Natural killer cell (primary cell): ENCODE measurements at regions not wholly inside any gene's neighbourhood (a gene's known extent, or its start where the extent isn't known, plus 50 kb on each side); places are given as distances from the start of the nearest gene placed in this dataset.

Source experiments
- ATAC-seq, 3 donors: fragments of 150-1000 bp in 2 of 3; fragments of 200-7000 bp in 1 of 3; cut with Tn5 transposase; 1 replicate in 1 of 3; 2 replicates in 2 of 3; pipeline ENCODE4 v1.10.0; 2021; ENCODE audit warnings: mild to moderate bottlenecking in 2 of 3, moderate library complexity in 2 of 3
- DNase-seq, 2 donors: peaks; one replicate each; pipeline versions ENCODE4 v3.0.0 to v3.0.0-alpha.2; 2013 to 2021; ENCODE audit warnings: mixed read lengths in 1 of 2
- H3K27ac ChIP-seq: one replicate; pipeline ENCODE4 v1.5.1; 2013; ENCODE audit warnings: mild to moderate bottlenecking, low read length
- H3K27me3 ChIP-seq: one replicate; pipeline ENCODE4 v1.6.1; 2013; ENCODE audit warnings: low read length; ENCODE audit not compliant: control insufficient read depth, insufficient read depth
- H3K36me3 ChIP-seq: one replicate; pipeline ENCODE4 v1.6.1; 2013; ENCODE audit warnings: low read length; ENCODE audit not compliant: control insufficient read depth, insufficient read depth
- H3K4me1 ChIP-seq: one replicate; pipeline ENCODE4 v1.6.1; 2013; ENCODE audit warnings: low read length; ENCODE audit not compliant: control insufficient read depth, insufficient read depth
- H3K4me3 ChIP-seq: one replicate; pipeline ENCODE4 v1.5.1; 2013; ENCODE audit warnings: low read length
- H3K9me3 ChIP-seq: one replicate; pipeline ENCODE4 v1.6.1; 2013; ENCODE audit warnings: low read length; ENCODE audit not compliant: control insufficient read depth, insufficient read depth
- H3K27ac Mint-ChIP-seq, 2 donors: one replicate each; pipeline ENCODE4 v1.8.0; 2022; ENCODE audit warnings: mild to moderate bottlenecking in 2 of 2, mixed read lengths in 2 of 2, moderate library complexity in 1 of 2
- H3K27me3 Mint-ChIP-seq, 2 donors: one replicate each; pipeline ENCODE4 v1.8.0; 2022; ENCODE audit warnings: low read depth in 2 of 2, mixed read lengths in 2 of 2
- H3K36me3 Mint-ChIP-seq: one replicate; pipeline ENCODE4 v1.8.0; 2022; ENCODE audit warnings: mixed read lengths
- H3K4me1 Mint-ChIP-seq, 2 donors: one replicate each; pipeline ENCODE4 v1.8.0; 2022; ENCODE audit warnings: mixed read lengths in 2 of 2
- H3K4me3 Mint-ChIP-seq: one replicate; pipeline ENCODE4 v1.8.0; 2022; ENCODE audit warnings: mild to moderate bottlenecking, moderate library complexity, mixed read lengths
- H3K9me3 Mint-ChIP-seq, 2 donors: one replicate each; pipeline ENCODE4 v1.8.0; 2022; ENCODE audit warnings: mixed read lengths in 2 of 2
- WGBS: methylation state at CpG from one replicate; pipeline ENCODE4 v1.1.7; 2013; ENCODE audit warnings: missing lambda C conversion rate; ENCODE audit not compliant: insufficient coverage; 5-methylcytosine and 5-hydroxymethylcytosine counted together
- intact Hi-C: fragments of 100-400 bp; cut with micrococcal nuclease; formaldehyde crosslinking; loops from one replicate; pipeline ENCODE4 v1.14.2; 2022
- TF ChIP-seq, protein P1 (sequence below): fragments of 200-600 bp; IDR thresholded peaks from one replicate; pipeline ENCODE4 v1.8.0; 2022; ENCODE audit warnings: antibody characterized with exemption

DNA sequence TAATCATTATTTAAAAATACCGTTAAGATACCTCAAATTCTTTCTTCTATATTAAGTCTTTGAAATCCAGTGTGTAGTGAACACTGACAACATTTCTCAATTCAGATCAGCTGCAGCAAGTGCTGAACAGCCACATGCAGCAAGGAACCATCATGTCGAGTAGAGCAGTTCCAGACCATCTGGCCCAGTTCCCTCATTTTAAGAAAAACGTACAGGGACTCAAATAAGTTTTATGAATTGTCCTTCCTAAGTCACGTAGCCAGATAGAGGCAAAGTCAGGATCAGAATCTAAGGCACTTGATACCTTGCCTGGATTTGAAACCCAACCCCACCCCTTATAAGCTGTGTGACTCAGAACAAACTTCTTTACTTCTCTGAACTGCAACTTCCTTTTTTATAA lies 132.4 kb downstream of the PROX1 start:
- Mint-ChIP-seq H3K4me3 (no peak overlapping the region), H3K4me1 (no peaks in the 10 kb centered on the region), H3K36me3 (peaks cover 10% of the 10 kb centered on the region), H3K27ac (no peak overlapping the region), H3K27me3 (peaks cover 0 to 9% of the 10 kb centered on the region in 2 donors), H3K9me3 (peaks cover 7 to 9% of the 10 kb centered on the region in 2 donors)
- Histone ChIP-seq H3K4me3 (no peak overlapping the region), H3K4me1 (no peaks in the 10 kb centered on the region), H3K9me3 (peaks cover 15% of the 10 kb centered on the region), H3K36me3 (no peaks in the 10 kb centered on the region), H3K27ac (no peak overlapping the region), H3K27me3 (no peaks in the 10 kb centered on the region)
- WGBS, result 76% methylated on average over 4 of the region's 4 CpGs
- TF ChIP-seq, protein P1, sequence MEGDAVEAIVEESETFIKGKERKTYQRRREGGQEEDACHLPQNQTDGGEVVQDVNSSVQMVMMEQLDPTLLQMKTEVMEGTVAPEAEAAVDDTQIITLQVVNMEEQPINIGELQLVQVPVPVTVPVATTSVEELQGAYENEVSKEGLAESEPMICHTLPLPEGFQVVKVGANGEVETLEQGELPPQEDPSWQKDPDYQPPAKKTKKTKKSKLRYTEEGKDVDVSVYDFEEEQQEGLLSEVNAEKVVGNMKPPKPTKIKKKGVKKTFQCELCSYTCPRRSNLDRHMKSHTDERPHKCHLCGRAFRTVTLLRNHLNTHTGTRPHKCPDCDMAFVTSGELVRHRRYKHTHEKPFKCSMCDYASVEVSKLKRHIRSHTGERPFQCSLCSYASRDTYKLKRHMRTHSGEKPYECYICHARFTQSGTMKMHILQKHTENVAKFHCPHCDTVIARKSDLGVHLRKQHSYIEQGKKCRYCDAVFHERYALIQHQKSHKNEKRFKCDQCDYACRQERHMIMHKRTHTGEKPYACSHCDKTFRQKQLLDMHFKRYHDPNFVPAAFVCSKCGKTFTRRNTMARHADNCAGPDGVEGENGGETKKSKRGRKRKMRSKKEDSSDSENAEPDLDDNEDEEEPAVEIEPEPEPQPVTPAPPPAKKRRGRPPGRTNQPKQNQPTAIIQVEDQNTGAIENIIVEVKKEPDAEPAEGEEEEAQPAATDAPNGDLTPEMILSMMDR, result no peak
- intact Hi-C loops, result no loop called here
- DNase-seq, result no peak
- no peak for ATAC-seq

DNA sequence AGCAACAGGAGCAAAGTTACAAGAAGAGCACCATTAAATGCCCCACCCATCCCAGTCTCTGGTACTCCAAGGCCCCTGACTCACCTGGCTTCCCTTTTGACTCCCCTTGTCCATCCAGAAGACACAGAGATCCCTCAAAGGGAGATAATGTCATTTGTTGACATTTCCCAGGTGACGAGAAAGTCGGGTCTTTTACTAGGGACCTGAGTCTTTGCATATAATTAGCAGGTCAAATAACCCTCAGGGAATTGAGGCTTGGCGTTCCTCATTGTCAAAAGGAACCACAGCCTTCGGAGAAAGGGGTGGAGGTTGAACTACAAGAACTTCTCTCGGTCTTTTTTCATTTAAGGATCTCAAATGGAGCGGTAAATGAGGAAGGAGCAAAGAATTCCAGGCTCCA lies 133.2 kb downstream of the PROX1 start:
- Histone ChIP-seq H3K27me3 (no peaks in the 10 kb centered on the region), H3K9me3 (peaks cover 15% of the 10 kb centered on the region), H3K36me3 (no peaks in the 10 kb centered on the region), H3K27ac (no peak overlapping the region), H3K4me1 (no peaks in the 10 kb centered on the region), H3K4me3 (no peak overlapping the region)
- ATAC-seq (no peak), DNase-seq (no peak)
- no peaks in the 10 kb centered on the region for H3K4me1 Mint-ChIP-seq
- intact Hi-C loops, result no loop called here
- peaks cover 10% of the 10 kb centered on the region for H3K36me3 Mint-ChIP-seq
- no peak overlapping the region for H3K27ac Mint-ChIP-seq
- H3K27me3 Mint-ChIP-seq, result peaks cover 0 to 9% of the 10 kb centered on the region in 2 donors
- peaks cover 7 to 9% of the 10 kb centered on the region in 2 donors for H3K9me3 Mint-ChIP-seq
- TF ChIP-seq, protein P1, result no peak
- 85% methylated on average over 6 of the region's 6 CpGs for WGBS
- no peak overlapping the region for H3K4me3 Mint-ChIP-seq

DNA sequence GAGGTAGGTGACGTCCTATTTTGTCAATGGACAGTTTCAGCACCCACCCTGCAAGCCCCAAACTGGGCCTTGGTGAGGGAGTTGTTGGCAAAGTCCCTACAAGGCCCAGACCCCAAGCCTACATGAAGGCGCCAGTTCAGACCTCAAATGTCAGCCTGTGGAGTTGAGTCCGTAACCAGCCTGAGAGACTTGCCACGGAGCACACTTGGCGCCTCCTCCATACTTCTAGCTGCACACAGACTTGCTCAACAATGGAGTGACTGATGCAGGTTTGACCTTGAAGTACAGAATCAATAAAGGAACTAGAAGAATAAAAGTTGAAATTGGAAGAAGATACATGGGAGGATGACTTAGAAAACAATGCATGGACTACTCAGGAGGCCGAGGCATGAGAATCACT lies 134.3 kb downstream of the PROX1 start:
- ATAC-seq (no peak), DNase-seq (no peak)
- TF ChIP-seq, protein P1, result no peak
- WGBS, result 87% methylated on average over 6 of the region's 6 CpGs
- no peak overlapping the region for H3K4me3 Mint-ChIP-seq
- H3K27me3 ChIP-seq, result no peaks in the 10 kb centered on the region
- peaks cover 5% of the 10 kb centered on the region for H3K36me3 Mint-ChIP-seq
- H3K36me3 ChIP-seq, result no peaks in the 10 kb centered on the region
- H3K9me3 ChIP-seq, result peaks cover 12% of the 10 kb centered on the region
- H3K27ac Mint-ChIP-seq, result no peak overlapping the region
- intact Hi-C loops, result no loop called here
- peaks cover 0 to 9% of the 10 kb centered on the region in 2 donors for H3K27me3 Mint-ChIP-seq
- peaks cover 4 to 6% of the 10 kb centered on the region in 2 donors for H3K9me3 Mint-ChIP-seq
- no peak overlapping the region for H3K4me3 ChIP-seq
- no peaks in the 10 kb centered on the region for H3K4me1 Mint-ChIP-seq
- no peak overlapping the region for H3K27ac ChIP-seq
- no peaks in the 10 kb centered on the region for H3K4me1 ChIP-seq

DNA sequence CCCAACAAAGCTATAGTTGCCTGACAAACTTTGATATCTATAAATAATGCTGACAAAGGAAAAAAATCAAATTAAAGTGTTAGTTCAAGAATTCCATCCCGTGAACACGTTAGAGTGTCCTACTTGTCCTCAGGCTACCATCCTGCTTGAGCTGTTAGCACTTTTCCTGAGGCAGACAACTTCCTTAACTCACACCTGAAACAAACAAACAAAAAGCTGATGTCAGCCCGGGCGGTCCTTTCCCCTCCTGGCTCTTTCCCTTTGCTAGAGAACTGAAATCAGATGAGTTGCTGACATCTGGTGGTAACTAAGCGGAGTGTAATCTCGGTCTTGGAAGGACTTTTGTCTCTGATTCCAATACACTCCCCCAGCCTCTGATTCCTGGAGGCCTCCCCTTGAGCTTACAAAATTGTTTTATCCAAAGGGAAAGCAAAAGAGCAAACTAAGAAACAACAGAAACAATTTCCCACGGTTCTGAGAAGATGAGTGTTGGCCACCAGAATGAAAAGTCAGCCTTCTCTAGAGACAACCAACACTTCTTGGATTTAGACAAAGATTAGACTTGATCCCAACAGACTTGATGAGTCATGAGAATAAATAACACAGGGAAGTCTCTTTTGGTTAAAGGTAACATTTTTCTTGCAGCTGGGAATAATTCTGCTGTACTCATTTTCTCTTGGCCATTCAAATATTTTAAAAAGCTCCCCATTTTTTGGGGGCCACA lies 135.4 kb downstream of the PROX1 start:
- no peak for ATAC-seq
- WGBS, result 16% methylated on average over 7 of the region's 7 CpGs
- Mint-ChIP-seq H3K27me3 (peaks cover 0 to 9% of the 10 kb centered on the region in 2 donors), H3K9me3 (peaks cover 2% of the 10 kb centered on the region in 2 donors), H3K36me3 (no peaks in the 10 kb centered on the region), H3K4me3 (no peak overlapping the region), H3K27ac (no peak overlapping the region), H3K4me1 (no peaks in the 10 kb centered on the region)
- peaks cover 2% of the 10 kb centered on the region for H3K9me3 ChIP-seq
- no peak overlapping the region for H3K27ac ChIP-seq
- TF ChIP-seq, protein P1, result no peak
- intact Hi-C loops, result no loop called here
- H3K4me1 ChIP-seq, result no peaks in the 10 kb centered on the region
- no peak overlapping the region for H3K4me3 ChIP-seq
- H3K36me3 ChIP-seq, result no peaks in the 10 kb centered on the region
- no peaks in the 10 kb centered on the region for H3K27me3 ChIP-seq
- DNase-seq, result peak in 1 of 2 donors; percentile 67
